CD4-positive, alpha-beta T cell treated with Interleukin-17A for 4 hours (primary cell): ENCODE measurements at regions not wholly inside any gene's neighbourhood (a gene's known extent, or its start where the extent isn't known, plus 50 kb on each side); places are given as distances from the start of the nearest gene placed in this dataset.

Experiments used
- DNase-seq: peaks from one replicate; pipeline ENCODE4 v3.0.0-alpha.2; 2020; ENCODE audit warnings: mixed read lengths

DNA sequence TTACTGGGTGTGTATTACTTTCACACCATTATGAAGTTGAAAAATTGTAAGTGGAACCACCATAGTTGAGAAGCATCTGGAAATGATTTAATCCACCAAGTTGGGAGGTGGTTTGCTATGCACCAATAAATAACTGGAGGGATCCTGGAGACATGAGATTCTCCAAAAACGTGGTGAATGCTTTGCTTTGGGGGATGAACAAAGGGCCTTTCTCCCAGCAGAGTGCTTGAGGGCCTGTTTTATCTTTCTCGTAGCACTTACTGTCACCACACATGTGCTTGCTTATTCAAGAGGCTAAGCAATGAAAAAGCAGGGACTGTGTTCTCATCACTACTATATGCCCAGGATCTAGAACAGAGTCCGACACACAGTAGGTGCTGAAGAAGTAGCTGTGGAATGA, 371.1 kb downstream of the DHX35 start:
- no peak for DNase-seq

DNA sequence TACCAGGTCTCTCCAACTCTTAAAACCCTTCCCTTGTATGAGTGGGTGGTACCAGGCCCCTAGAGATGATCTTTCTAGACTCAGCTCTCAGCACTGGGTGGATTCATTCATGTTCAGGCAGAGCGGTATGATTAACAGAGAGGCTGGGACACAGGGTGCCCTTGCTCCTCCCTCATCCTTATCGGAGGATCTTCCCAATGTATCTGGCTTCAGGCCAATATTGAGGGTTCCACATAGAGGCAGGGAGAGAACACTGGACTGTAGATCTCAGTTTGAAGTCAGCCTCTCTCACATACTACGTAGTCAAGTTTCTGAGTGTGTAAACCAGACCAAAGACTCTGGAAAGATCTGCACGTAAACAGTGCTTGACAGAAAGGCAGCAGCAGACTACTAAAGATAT, 366.2 kb downstream of the DHX35 start:
- no peak for DNase-seq

DNA sequence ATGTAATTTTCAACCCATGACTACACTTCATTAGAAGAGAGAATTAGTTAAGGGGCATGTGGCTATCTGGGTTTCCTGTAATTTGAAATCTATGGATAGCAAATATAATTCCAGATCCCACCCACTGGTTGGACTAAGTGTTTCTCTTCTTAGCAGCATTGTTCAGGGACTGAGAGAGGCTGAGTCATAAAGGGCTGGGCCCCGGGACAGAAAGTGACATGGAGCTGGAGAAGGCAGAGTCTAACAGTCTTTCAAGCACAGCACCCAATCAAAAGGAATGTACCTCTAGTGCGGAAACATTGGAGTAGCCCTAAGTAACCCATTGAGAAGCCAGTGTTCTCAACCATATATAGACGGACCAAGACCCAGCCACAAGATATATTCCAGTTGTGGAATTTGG, 363.9 kb downstream of the DHX35 start:
- DNase-seq, result no peak

DNA sequence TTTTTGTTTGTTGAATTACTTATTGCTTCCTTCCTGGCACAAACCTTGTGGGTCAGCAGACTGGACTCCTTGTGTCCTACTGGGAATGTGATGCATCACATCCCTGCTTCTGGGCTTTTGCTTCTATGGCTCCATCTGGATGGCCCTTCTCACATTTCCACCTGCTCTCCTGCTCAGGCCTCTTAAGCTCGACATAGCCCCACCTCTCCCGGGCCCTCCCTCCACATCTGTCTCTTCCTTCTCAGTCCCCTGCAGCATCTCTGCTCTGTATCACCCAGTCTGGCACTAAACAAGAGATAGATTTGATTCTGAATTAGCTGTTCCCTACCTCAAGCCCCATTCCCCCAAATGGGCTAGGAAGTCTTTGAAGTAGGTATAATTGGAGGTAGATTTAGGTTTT, 356.8 kb downstream of the DHX35 start:
- DNase-seq, result no peak

DNA sequence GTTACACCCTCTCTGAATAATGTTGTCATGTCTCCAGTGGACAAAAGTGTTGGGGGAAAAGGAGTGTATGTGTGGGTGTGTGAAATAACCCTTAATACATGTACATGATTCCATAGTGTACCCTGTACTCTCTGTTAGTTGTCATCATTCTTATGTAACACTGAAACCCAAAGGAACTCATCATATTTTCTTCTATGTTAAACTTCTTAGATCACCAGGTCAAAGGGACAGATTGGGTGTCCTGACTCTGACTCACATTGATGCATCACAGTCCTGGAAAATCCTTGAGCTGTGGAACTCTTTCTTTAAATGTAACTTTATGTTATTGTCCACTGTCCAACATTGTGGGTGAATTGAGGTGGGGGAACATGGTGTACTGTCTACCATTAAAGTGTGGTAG, 350.5 kb downstream of the DHX35 start:
- no peak for DNase-seq

DNA sequence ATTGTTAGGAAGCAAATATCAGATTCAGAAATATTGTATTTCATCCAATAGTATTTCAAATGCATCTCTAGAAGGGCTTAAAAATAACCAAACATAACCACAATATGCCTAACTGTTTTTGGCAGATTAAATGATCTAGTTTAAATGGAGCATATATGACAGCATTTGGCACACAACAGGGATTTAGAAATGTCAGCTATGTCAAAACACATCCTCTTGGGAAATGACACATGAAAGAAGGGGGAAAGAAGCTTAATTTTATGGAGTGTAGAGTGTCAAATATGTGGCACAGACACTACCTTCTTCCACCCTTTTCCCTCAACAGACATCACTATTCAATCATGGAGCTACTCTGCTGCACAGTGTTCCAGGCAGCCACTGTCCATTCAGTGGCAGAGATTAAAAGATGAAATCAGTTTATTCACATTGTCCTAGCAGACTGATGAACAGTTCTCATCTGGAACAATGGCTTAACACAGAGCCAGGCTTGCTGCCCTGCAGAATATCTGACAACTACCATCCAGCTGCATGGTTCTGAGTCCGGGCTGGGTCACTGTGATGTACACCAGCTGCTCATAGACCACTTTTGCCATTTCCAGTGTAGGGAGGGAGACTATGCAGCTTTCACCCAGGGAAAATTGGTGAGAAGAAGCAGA, 349.8 kb downstream of the DHX35 start:
- DNase-seq, result no peak

DNA sequence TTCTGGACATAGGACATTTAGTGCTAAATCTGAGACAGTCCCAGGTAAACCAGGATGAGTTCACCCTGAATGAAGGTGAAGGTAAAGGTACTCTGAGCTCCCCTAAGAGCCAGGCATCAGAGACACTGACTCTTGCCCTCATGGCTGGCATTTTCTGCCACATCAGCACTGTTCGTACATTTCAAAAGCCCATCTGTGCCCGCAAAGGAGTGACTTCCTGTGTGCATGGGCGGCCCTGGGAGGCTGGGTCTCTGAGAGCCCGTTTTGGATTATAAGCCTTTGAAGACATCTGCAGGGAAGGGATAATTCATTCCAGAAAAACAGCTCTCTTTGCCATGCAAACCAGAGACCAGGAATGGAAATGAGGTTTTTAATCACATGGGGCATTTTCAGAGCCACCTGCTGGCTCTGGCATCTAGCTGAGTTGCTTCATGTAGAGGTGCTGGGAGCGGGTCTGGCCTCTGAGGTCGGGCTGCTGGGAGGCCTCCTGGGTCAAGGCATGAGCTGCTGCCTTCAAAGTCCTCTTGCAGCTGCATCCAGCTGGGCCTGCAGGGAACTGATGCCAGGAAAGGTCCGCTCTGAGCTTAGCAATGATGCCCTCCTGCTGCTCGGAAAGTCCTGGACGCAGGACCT, 348.3 kb downstream of the DHX35 start:
- no peak for DNase-seq

DNA sequence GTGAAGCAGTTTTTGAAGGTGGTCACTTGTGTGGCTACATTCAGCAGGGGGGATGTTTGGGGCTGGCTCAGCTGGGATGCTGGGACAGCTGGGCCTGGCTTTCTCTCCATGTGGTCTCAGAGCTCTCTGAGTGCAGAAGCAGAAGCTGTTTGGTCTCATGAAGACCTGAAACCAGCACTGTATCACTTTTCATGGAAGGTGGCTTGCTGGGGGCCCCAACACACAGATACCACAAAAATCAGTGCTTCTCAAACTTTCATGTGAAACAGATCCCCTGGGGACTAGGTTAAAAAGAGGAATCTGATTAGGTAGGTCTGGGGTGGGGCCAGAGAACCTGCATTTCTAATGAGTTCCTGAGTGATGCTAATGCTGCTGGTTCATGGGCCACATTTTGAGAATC, 347.3 kb downstream of the DHX35 start:
- no peak for DNase-seq

DNA sequence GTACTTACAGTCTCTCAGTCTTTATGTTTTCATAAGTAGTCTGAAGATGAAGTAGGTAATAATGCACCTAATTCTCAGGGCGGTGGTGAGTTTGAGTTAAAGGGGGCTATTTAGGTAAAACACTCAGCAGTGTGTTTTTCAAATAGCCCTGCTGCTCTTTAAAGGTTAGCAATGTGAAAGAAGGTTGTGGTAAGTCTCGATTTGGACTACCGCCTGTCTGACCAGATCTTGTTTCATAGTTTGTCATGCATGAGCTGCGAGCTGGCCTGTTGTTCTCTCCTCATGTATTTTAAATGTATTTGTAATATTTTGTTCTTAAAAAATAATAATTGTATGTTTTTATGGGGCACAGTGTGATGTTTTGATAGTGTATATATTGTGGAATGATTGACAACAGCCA, 340.2 kb downstream of the DHX35 start:
- DNase-seq, result no peak

DNA sequence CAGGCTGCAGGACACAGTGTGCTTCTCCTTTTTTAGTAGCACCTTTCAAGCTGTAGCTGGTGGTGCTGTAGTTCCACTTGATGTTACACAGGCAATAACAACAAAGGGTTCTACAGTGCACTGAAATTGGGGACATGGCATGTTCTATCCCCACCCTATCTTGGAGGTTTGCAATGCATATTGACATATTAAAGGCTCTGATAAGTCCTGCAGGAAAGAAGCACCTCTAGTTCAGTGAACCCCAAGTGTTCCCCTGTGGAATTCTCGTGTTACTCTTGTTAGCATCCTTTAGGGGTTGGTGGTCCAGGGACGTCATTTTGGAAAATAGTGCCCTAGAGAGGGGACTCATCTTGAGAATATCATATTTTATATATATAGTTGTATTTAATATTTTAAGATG, 337.6 kb downstream of the DHX35 start:
- DNase-seq, result no peak

DNA sequence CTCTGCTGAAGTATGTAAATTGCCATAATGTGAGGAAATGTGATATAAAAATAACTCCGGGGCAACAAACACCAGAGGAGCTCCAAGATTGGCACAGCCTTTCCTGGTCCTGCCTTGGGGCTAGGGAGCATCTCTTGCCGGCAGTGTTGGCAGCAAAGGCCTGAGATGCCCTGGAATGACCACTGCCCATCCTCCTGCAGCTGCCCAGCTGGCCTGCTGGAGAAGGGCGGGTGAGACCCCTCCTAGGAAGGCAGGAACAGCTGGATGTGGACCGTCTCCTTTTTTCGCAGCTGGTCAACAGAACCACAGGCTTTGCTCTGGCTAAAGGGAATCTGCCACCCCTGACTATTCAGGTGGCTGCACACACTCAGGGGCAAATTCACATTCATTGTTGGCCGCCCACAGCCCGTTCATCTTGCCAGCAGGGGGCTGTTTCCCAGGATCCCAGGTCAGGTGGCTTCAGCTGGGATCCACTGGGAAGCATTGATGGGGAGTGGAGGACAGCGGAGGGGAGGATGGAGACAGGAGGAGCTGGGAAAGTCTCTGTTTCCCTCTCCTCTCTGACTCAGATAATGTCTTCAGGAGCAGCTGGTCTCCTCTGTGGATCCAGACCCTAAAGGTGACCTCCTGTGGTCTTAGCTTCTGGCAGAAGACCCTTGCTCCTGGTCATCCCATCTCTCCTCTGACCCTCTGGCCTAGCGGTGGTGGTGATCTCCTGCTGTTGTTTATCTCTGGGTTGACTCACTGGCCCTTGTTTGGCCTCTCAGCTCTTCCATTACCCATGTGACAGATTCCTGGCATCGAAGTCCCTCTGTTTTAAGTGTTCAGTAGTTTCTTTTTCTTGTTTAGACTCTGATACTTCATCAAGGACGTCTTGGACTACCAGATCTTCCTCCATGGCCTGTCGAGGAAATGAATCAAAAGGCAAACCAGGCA, 336.7 kb downstream of the DHX35 start:
- no peak for DNase-seq

DNA sequence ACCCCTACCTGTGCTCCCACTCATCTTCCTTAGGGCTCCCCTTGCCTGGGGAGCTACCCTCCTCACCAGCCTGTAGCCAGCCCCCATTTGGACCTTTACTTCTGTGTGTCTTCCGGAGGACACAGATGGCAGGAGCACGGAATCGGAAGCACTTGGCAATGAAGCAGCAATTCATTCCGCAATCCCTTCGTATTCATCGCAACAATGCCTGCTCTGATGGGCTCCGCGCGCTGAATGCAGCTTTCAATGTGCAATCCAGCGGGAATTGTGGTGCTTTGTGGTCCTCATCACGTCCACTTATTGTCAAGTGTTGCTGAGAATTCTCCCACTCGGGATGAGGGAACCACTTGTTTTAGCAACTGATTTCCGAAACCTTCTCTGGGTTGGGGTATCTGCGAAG, 336.0 kb downstream of the DHX35 start:
- DNase-seq, result no peak

DNA sequence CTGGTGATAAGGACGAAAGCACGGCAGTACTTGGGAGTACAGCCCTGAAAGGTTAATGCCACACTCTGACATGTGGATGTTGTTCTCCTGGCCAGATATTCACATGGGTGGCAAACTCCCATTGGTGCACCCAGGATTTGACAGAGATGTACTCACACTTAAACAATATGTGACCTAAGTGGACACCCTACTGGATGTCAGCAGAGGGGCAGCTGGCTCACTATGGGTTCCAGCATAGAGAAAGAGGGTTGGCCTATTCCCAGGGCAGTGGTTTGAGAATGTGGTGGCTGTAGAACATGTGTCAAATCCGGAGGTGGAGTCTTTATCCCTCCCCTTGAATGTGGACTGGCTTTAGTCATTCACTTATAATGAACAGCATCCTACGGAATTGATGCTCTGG, 333.2 kb downstream of the DHX35 start:
- no peak for DNase-seq

DNA sequence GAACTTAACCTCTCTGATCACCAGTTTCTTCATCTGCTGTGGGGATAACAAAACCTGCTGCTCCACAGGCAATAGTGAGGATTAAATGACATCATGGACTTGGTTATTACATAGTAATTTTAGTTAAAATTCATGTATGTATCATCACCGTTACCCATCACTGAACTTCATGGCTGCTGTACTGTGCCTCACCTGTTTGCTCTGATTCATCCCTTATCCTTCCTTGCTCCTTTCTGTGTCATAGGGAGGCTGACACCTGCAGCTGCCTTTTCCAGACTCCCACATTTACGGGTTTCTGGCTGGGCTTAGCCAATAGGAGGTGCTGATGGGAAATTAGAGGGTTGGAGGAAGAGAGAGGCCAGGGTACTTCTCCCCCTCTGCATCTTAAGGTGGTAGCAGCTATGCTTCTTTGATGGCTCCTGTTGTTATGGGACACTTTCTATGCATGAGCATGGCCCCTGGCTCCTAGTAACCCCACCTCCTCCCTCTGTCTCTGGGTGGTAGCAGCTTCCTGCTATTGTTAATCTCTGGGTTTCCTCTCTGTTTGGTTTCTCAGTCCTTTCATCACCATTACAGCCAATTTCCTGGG, 332.1 kb downstream of the DHX35 start:
- DNase-seq, result no peak

DNA sequence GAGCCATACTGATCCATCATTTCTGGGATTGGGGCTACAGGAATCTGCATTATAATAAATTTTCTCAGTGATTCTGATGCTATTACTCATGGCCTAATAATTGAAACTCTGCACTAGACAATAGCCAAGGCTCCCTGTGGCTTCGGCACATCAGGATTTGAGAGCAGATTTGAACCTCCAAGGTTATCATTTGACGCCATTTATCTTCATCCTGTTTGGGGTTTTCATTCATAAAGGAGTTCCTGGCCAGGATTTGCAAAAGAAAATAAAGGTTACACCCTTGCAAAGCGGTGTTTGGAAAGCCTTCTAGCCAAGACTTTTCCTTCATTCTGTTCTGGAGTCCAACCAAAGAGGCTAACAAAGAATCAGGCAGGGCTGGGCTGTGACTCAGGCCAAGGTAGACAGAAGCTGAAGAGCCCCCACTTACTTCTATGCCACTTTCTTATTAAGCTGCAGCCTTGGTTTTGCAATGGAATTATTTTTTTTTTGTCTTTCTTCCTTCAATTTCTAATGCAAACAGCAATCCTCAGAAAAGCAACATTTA, 330.1 kb downstream of the DHX35 start:
- no peak for DNase-seq

DNA sequence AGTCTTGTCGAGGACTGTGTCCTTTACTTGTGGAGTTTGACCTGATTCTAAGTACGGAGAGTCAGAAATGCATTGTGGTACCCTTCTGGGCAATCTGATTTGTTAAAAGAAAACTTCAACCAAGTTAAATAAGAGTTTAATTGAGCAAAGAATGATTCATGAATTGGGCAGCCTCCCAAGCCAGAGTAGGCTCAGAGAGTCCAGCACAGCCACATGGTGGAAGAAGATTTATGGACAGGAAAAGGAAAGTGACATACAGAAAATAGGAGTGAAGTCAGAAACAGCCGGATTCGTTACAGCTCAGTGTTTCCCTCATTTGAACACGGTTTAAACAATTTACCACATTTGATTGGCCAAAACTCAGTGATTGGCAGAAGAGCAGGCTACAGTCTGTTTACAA, 329.2 kb downstream of the DHX35 start:
- DNase-seq, result no peak

DNA sequence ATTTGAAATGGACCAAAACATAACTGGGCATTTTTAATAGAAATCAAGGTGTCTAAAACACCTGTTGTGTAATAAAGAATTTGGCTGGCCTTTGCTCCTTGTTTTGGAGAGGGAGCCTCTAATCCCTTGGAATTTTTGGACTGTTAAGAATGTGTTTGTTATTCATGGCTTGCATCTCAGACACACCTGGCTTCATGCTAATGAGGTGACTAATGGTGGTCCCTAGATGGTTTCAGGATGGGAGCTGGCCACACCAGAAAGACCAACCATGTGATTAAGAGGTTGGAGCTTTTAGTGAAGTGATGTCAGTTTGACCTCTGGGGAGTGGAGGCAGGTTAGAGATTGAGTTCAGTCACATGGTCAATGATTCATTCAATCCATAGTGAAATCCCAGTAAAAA, 328.4 kb downstream of the DHX35 start:
- DNase-seq, result no peak

DNA sequence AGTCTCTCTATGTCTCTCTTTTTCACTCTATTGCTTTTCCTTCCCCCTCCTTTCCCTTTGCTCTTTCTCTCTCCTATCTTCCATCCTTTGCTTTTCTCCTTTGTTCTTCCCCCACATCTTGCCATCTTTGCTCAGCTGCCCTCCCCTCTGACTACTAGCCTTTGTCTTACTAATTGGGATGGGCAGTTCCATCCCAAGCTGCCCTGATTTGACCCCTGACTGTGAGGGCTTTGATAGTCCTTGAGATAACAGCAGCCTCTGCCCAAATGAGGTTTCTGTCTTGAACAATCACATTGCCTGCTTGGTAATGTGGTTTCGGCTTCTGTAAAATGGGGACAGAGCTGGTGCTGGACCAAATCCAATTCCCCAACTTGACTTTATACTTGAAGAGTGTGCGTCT, 327.7 kb downstream of the DHX35 start:
- no peak for DNase-seq

DNA sequence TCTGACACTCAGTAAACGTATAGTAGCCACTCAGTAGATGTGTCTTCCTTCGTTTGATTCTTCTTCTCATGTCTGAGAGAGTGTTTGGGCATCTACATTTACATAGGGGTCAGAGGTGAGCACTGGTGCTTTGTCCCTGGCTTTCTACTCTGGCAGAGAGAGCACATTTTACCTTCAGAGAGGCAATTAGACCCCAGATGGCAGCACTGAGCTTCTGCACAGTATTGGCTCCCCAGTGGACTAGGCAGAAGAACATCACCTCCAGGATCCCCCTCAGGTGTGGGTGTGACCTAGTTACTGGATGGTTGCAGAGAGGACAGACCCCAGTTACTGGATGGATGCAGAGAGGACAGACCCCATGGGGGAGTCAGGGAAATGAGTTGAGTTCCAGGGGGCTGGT, 327.2 kb downstream of the DHX35 start:
- no peak for DNase-seq

DNA sequence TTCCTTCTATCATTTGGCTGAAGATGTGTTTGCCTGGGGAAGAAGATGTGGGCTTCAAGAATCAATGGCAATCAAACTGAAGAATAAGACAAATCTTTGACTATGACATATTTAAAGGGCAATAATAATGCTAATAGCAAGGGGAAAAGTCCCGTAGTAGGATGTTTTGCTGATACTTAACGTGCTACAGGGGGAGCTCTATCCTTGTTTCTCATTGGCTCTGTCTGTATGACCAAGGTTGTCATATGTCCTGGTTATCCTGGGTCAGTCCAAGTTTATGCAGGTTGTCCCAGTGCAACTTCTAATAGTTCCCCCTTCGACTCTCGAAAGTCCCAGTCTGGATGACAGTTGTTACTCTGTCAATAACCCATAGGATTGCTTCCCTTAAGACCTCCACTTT, 321.3 kb downstream of the DHX35 start:
- DNase-seq, result no peak

DNA sequence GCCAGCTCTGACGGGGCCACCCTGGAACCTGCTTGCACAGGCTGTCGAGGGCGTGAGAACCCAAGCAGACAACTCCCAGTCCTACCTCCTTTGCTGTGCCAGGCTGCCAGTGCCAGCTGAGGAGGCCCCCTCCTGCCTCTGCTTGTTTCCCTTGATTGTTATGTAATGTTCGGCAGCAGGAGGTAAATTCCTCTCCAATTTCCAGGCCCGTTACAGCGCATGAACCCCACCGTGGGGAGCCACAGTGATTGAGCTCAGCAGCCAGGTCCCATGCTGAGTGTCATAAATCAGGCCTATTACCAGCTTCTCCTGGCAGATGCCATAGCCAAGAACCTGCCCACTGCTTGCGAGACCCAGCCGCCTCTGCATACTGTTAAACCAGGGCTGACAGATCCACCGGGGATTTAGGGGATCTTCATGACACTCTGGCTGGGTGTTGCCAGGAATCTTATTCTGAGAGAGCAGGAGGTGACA, 320.5 kb downstream of the DHX35 start:
- DNase-seq, result no peak

DNA sequence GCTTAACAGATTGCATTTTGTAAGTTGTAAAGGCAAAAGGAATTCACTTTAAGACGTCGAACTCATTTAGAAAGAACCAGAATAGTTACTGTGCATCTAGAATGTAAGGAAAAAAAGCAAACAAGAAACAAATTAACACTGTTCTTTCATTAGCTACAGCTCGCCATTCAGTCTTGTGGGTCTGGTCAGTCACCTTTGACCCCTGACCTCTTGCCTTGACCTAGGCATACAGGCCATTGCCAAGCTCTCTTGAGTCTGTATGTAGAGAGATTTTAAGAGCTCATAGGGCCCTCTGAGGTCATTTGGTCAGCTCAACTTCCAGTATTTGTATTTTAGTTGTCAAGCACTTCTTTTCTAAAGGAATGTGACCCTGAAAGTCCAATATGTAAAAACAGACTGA, 318.7 kb downstream of the DHX35 start:
- no peak for DNase-seq

DNA sequence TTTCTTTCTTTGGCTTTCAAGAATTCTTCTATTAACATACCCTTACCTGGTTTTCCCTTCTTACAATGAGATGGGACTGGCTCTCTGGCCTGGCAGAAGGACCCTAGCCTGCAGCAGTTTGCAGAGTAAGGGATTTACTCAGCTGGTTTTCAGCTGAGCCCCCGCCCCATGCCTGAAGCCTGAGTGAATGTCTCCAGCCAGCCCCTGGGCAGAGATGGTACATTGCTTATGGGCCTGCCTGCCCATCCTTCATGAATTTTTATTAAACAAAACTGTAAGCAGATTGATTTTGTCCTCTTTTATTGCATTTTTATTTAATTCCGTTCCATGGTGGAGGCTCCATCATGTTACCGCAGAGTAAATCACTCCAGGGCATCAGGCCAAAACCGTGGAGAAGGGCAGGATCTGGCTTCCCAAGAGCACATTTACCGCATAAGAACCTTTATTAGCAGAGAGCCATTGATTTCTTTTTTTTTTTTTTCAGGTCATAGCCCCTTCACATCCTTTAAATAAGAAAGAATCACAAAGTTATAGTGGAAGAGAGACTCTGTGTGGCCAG, 316.2 kb downstream of the DHX35 start:
- DNase-seq, result no peak
